Endothelial cell of umbilical vein (primary cell): ENCODE measurements at regions not wholly inside any gene's neighbourhood (a gene's known extent, or its start where the extent isn't known, plus 50 kb on each side); places are given as distances from the start of the nearest gene placed in this dataset.

Source experiments
- BruUV-seq: library from RNA; stranded (reverse); fragments of 400-500 nt; replicated peaks from 2 replicates; lab custom pipeline; 2021; lab: Mats Ljungman, UMichigan
- CTCF ChIA-PET: fragments of 300-600, 350-600 bp; sonication (Branson Sonifier 250); formaldehyde crosslinking; loops from one replicate; lab custom pipeline; 2021; ENCODE audit warnings: antibody characterized with exemption, inconsistent platforms; lab: Charles Lee
- POLR2A ChIA-PET: fragments of 300-600, 350-600 bp; sonication (Branson Sonifier 250); formaldehyde crosslinking; loops from one replicate; lab custom pipeline; 2021; ENCODE audit warnings: antibody characterized with exemption, inconsistent platforms; lab: Charles Lee
- DNase-seq: peaks from one replicate; pipeline ENCODE4 v3.0.0-alpha.2; 2011; ENCODE audit warnings: low read depth, low spot score
- FAIRE-seq: peaks from 2 replicates; lab custom pipeline; 2011; peaks lifted over from hg19 to GRCh38; lab: Jason Lieb, UNC
- H2AFZ ChIP-seq: 2 replicates; pipeline ENCODE4 v1.6.0; 2012; ENCODE audit warnings: low read depth, low read length, control low read depth, inconsistent platforms
- H3K27ac ChIP-seq: 2 replicates; pipeline ENCODE4 v1.5.1; 2011; ENCODE audit warnings: low read depth, mild to moderate bottlenecking, control low read depth, low read length, moderate library complexity; ENCODE audit not compliant: insufficient read depth
- H3K27me3 ChIP-seq, 2 experiments: 2 replicates each; pipeline versions ENCODE4 v1.6.0 to v1.6.1; 2011; ENCODE audit warnings: low read length in 2 of 2, mixed read lengths in 1 of 2; ENCODE audit not compliant: control insufficient read depth in 2 of 2, insufficient read depth in 2 of 2
- H3K36me3 ChIP-seq, 2 experiments: 2 replicates in 1 of 2; 3 replicates in 1 of 2; pipeline ENCODE4 v1.5.1; 2011; ENCODE audit warnings: low read length in 2 of 2, mild to moderate bottlenecking in 1 of 2, moderate library complexity in 1 of 2; ENCODE audit not compliant: control insufficient read depth in 2 of 2, insufficient read depth in 2 of 2; ENCODE audit errors: extremely low read depth in 1 of 2
- H3K4me1 ChIP-seq: 3 replicates; pipeline ENCODE4 v1.5.1; 2011; ENCODE audit warnings: mild to moderate bottlenecking, low read length; ENCODE audit not compliant: control insufficient read depth, insufficient read depth; ENCODE audit errors: extremely low read depth
- H3K4me2 ChIP-seq: 2 replicates; pipeline ENCODE4 v1.6.1; 2011; ENCODE audit warnings: low read length, control low read depth, mixed read lengths; ENCODE audit not compliant: insufficient read depth
- H3K4me3 ChIP-seq, 3 experiments: fragments of 200-600 bp in 1 of 3; sonication (generic), shearing (Covaris generic) in 1 of 3; replicated peaks in 1 of 3; 2 replicates each; pipeline ENCODE4 v1.5.1; 2011 to 2016; ENCODE audit warnings: control low read depth in 3 of 3, low read length in 3 of 3, mild to moderate bottlenecking in 2 of 3, inconsistent platforms in 1 of 3, low read depth in 1 of 3, moderate library complexity in 1 of 3; ENCODE audit not compliant: insufficient read depth in 1 of 3
- H3K79me2 ChIP-seq: 2 replicates; pipeline ENCODE4 v1.6.0; 2012; ENCODE audit warnings: low read length, inconsistent platforms; ENCODE audit not compliant: control insufficient read depth, insufficient read depth
- H3K9ac ChIP-seq: replicated peaks from 2 replicates; pipeline ENCODE3; 2011; ENCODE audit warnings: low read length, control low read depth; ENCODE audit not compliant: insufficient read depth; ENCODE audit errors: extremely low read depth
- H3K9me1 ChIP-seq: replicated peaks from 3 replicates; pipeline ENCODE4 v1.6.0; 2011; ENCODE audit warnings: mild to moderate bottlenecking, low read length; ENCODE audit not compliant: control insufficient read depth, insufficient read depth; ENCODE audit errors: extremely low read depth
- H3K9me3 ChIP-seq: replicated peaks from 2 replicates; pipeline ENCODE4 v1.5.1; 2012; ENCODE audit warnings: low read length, inconsistent platforms; ENCODE audit not compliant: control insufficient read depth, insufficient read depth
- H4K20me1 ChIP-seq: replicated peaks from 2 replicates; pipeline ENCODE3; 2011; ENCODE audit warnings: mild to moderate bottlenecking, low read length; ENCODE audit not compliant: control insufficient read depth, insufficient read depth; ENCODE audit errors: extremely low read depth
- EZH2 ChIP-seq: IDR thresholded peaks from 2 replicates; pipeline ENCODE4 v1.6.1; 2012; ENCODE audit warnings: borderline replicate concordance, low read depth, mild to moderate bottlenecking, moderate library complexity, low read length, inconsistent platforms; ENCODE audit not compliant: severe bottlenecking
- FOS ChIP-seq: IDR thresholded peaks from 2 replicates; pipeline ENCODE4 v1.6.1; 2011; ENCODE audit warnings: mild to moderate bottlenecking, low read length, moderate library complexity, borderline replicate concordance; ENCODE audit not compliant: insufficient read depth
- MAX ChIP-seq: IDR thresholded peaks from 2 replicates; pipeline ENCODE4 v1.6.1; 2011; ENCODE audit not compliant: insufficient read depth, insufficient read length
- POLR2A ChIP-seq: IDR thresholded peaks from 2 replicates; pipeline ENCODE4 v1.6.1; 2012; ENCODE audit warnings: low read depth, mild to moderate bottlenecking, control low read depth, low read length
- POLR2AphosphoS5 ChIP-seq: IDR thresholded peaks from 2 replicates; pipeline ENCODE4 v1.6.1; 2012; ENCODE audit warnings: low read depth, mild to moderate bottlenecking, control low read depth, low read length, moderate library complexity; ENCODE audit not compliant: insufficient read depth
- dilution Hi-C: fragments of 300-500 bp; cut with MboI; formaldehyde crosslinking; loops from one replicate; pipeline ENCODE4 v1.15.0; 2019; ENCODE audit warnings: low sequenced_read_pairs; ENCODE audit not compliant: extremely low pct_ligation_motif_present
- intact Hi-C: fragments of 100-400 bp; cut with micrococcal nuclease; formaldehyde crosslinking; loops from one replicate; pipeline ENCODE4 v1.10.0; 2022
- TF ChIP-seq, protein P1 (sequence below), 2 donors: IDR thresholded peaks; 1 replicate in 1 of 2; 2 replicates in 1 of 2; pipeline ENCODE4 v1.5.1; 2011; ENCODE audit warnings: low read length in 2 of 2, mild to moderate bottlenecking in 2 of 2, moderate library complexity in 2 of 2, control low read depth in 1 of 2, inconsistent platforms in 1 of 2, low read depth in 1 of 2; ENCODE audit not compliant: insufficient read depth in 1 of 2; ENCODE audit errors: extremely low read depth in 1 of 2

DNA sequence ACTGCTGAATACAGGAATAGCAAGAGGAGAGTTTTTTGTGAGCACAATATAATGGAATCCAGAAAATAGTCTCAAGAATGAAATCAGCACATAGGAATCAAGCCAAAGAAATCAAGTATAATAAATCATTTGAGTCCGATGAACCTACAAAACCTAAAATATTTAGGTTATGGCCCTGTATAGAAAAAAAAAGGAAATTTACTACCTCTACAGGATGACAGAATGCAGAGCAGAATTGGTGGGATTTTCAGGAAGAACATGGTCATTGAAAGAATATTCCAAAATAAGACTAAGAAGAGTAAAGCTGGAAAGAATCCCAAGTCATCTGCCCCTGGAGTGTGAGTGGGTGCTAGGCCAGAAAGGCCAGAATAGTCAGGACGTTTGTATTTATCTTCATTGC is 1041.2 kb upstream of the CDH2 start:
- dilution Hi-C loops: no loop called here
- Histone ChIP-seq H3K27ac (no peak overlapping the region), H3K4me3 (no peak overlapping the region), H3K9me1 (no peaks in the 10 kb centered on the region), H2AFZ (no peak overlapping the region), H3K27me3 (no peaks in the 10 kb centered on the region), H3K4me1 (no peaks in the 10 kb centered on the region), H4K20me1 (no peaks in the 10 kb centered on the region), H3K9ac (no peak overlapping the region), H3K79me2 (no peaks in the 10 kb centered on the region), H3K4me2 (no peak overlapping the region), H3K9me3 (no peaks in the 10 kb centered on the region), H3K36me3 (no peaks in the 10 kb centered on the region)
- DNase-seq (no peak), FAIRE-seq (no peak)
- ChIA-PET CTCF (no interaction called here), POLR2A (no interaction called here)
- TF ChIP-seq, protein P1, sequence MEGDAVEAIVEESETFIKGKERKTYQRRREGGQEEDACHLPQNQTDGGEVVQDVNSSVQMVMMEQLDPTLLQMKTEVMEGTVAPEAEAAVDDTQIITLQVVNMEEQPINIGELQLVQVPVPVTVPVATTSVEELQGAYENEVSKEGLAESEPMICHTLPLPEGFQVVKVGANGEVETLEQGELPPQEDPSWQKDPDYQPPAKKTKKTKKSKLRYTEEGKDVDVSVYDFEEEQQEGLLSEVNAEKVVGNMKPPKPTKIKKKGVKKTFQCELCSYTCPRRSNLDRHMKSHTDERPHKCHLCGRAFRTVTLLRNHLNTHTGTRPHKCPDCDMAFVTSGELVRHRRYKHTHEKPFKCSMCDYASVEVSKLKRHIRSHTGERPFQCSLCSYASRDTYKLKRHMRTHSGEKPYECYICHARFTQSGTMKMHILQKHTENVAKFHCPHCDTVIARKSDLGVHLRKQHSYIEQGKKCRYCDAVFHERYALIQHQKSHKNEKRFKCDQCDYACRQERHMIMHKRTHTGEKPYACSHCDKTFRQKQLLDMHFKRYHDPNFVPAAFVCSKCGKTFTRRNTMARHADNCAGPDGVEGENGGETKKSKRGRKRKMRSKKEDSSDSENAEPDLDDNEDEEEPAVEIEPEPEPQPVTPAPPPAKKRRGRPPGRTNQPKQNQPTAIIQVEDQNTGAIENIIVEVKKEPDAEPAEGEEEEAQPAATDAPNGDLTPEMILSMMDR (IDR thresholded peaks at IDR 0.05; ENCODE audit: extremely low read depth in 1 of 2, insufficient read depth in 1 of 2, low read depth in 1 of 2, low read length in 2 of 2): no peak
- TF ChIP-seq MAX (no peak), POLR2A (no peak), FOS (no peak), EZH2 (no peak), POLR2AphosphoS5 (no peak)
- intact Hi-C loops: no loop called here
- BruUV-seq: no TSS peak
